Renal cortex interstitium (tissue), 11 donors: ENCODE measurements at regions not wholly inside any gene's neighbourhood (a gene's known extent, or its start where the extent isn't known, plus 50 kb on each side); places are given as distances from the start of the nearest gene placed in this dataset.

Experiments used
- DNase-seq, 11 donors: peaks; one replicate each; pipeline ENCODE4 v3.0.0-alpha.2; 2013; ENCODE audit warnings: low read depth in 9 of 11, low spot score in 4 of 11; ENCODE audit errors: extremely low read depth in 1 of 11

DNA sequence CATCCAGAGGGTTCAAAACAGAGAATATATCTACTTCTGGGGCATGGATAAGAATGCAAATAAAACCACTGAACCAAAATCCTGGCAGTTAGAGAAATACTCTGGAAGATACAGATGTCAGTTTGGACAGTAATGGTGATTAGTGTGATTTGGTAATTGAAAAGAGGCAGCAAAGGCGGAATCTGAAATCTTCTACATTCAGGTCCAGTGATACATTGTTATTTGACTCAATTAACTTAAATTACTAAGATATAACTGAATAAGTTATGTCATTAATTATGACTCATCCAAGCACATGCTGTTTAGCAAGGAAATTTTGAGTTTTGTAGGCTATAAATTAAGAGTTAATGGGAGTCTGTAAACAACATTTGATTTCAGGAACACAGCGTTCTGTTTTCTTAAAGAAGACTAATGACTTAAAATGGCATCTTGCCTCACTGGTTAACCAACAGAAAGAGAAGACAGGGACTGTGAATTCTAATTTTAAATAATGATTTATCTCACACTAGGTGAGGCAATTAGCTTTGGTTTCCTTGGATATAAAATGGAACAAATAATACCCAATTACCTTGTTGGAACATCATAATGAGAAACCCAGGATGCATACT lies 937.1 kb downstream of the PDHA2 start:
- no peak for DNase-seq

DNA sequence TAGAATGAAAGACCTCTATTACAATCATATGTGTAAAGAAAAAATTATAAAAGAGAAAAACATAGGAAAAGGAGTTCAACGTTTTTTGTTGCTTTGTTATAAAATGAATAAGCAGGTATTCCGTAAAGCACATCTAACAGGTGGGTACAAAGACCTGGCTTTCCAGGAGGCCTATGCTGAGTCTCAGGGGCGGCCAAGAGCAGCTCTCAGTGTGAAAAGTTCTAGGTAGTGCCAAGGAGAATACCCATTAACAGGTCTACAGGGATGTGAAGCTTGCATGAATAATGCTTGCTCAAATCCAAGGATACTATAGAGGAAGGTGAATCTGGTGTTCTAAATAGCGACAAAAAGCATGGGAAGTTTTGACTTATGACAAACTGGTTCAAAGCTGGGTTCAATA lies 944.4 kb downstream of the PDHA2 start:
- DNase-seq: no peak

DNA sequence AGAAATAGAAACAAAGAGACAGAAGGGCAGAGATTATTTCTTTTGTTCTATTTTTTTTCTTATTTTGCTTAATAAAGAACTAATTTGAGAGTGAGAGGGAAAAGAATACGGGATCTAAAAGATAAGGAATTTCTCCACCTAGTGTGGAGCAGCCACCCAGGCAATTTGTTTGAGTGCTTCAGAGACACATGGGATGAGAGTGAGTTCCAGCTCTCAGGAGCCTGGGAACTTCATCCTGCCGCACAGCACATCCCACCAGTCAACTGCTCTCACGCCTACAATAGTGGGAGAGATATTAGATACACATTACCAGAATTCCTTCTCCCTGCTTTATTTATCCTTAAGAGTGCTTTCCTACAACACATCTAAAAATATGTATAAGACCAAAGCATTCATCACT lies 946.4 kb downstream of the PDHA2 start:
- no peak for DNase-seq

DNA sequence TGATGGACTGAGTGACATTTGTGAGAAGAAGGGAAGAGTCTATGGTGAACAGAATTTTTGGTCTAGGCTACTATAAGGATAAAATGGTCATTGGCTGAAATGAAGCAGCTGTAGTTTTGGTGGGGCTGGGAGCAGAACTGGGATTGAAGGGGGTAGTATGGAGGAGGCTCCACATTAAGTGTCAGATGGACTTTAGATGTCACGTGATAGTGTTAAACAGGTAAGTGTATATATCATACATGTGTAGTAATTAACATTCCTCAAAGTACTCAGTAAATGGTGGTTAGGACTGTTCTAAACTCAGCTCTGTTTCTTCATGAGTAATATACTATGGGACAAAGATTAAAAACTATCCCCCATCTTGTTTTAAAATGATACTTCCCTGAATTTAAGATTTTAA lies 947.9 kb downstream of the PDHA2 start:
- no peak for DNase-seq

DNA sequence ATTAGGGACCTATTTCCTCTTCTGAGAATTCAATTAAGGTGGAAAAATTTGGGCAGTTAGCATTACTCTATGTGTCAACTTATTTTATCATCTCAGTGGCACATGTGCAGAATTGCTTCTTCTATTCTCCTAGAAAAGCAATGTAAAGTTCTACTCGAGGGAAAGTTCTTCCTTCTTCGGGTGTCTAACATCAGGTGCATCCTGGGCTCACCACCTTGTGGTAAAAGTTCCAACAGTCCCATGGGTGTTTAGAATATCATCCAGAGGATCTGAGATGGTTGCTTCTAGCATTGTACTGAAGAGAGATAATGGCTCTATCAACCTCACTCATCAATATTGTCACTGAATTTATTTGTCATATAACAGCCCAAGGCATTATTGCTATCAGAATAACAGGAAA lies 969.7 kb downstream of the PDHA2 start:
- DNase-seq: no peak

DNA sequence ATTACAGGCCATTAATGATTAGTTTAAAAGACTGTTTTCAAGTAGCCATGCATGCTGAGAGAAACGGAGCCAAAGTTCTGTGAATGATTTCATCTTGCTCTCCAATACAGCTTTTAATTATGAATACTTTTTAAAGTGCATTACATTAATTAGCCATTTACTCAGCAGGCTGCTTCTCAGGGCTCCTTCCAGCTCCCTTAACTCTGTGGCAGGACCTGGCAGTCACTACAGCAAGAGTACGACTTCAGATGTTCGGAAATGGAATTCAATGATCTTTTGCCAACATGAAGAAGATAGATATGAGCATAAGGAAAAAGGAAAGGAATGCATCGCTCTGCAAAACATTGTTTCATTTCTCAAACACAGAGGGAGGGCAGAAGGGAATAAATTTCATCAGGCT lies 987.2 kb downstream of the PDHA2 start:
- DNase-seq: no peak

DNA sequence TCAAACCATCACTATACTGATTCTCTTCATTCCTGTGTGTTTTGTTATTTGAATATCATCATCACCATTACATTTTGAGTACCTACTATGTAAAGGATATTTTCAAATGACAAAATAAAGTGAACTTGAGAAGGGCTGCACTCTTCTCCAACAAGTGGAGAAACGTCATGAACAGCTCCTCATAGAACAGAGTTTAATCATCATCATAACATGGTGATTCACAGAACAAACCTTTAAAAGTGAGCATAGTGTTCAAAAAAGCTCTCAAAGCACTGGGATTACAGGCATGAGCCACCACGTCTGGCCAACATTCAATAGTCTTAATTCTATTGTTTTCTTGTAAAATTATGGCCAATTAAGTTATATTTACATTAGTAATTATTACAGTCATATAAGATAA lies 993.9 kb downstream of the PDHA2 start:
- no peak for DNase-seq

DNA sequence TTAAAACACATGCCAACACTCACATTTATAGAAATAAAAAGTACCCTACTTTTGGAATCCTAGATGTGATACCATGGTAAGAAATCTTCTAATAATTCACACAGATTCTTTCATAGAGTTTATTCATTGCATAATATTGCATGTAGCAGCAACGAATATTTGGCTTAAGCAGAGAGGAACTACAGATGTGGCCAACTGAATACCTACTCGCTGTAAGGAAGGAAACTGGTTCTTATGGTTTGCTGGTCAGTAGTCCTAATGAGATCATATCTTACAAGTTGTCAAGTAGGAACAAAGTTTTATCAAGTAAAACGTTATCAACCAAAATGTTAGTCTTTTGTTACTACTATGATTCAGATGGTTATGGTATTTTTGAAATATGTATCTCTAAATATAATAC lies 996.1 kb downstream of the PDHA2 start:
- no peak for DNase-seq

DNA sequence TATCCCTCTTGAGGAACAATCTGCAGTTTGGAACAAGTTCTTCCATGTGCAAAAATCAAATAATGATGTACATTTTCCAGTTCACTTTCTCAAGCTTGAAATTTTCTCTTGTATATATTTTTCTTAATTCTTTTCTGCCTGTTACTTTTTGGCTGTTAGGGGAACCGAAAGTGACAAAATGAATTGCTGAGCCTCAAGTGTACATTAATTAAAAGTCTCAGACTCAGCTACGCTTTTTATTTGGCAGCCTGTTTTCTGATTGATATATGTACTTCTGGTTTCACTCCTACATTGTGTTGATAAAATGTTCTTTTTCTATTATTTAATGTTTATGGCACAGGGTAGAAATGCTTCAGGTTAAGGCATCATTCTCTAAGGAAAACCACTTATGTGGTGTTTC lies 999.5 kb downstream of the PDHA2 start:
- no peak for DNase-seq

DNA sequence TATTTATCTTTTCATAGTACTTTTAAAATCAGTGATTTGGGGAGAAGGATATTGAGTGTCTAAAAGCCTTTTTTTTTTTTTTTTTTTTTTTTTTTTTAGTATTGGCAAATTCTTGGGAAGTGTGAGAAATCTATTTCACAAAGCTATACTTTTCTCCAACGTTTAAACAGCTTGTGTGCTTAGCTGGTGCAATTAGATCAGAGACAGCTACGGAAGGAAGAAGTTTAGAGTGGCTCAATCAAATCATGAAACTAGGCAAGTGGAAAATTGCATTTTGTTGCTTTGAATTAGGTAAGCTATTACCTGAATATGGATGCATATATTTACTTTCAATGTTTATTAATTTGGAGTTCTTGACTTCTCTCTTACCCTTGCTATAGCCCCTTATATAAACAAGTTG lies 1001.9 kb downstream of the PDHA2 start:
- no peak for DNase-seq

DNA sequence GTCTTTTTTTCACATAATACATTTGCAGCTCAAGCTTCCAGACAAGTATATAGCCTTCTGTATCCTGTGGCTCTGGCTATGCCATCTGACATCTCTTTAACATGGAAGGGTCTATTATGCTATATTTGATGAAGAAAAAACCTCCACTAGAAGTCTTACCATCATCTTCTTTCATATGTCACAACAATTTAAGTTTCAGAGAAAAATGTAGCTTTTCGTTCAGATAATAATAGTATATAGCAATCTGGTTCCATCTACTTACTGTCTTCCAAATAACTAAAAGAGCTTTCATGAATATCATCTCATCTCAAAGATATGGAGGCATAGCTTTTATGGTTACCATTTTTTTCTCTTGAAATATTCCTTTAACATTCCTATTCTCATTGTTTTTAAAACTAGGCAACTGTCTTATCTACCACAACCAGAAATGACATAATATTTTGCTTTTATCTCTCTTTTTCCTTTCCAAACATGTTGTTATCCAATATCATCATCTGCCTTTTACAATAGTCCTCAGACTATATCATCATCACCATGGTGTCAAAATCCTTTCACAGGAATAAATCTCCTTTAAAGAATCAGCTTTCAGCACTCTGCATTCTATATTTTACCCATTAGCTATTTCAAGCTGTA lies 1005.1 kb downstream of the PDHA2 start:
- DNase-seq: no peak

DNA sequence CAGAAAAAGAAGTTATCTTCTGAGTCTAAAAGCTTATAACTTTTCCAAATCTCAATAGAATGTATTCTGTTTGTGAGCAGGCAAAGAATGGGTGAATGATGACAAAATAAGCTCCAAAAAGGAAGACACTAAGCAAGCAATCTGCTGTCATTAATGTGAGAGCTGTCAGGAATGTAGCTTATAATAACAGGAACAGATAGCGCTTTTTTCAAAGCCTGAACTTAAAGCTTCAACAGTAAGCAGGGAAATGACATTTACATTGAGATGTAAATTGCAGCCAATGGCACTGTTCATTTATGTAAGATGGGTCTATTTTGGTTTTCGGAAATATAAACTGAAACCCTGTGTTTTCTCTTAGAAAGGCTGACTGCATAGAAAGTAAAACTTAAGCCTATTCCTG lies 1005.9 kb downstream of the PDHA2 start:
- DNase-seq: no peak

DNA sequence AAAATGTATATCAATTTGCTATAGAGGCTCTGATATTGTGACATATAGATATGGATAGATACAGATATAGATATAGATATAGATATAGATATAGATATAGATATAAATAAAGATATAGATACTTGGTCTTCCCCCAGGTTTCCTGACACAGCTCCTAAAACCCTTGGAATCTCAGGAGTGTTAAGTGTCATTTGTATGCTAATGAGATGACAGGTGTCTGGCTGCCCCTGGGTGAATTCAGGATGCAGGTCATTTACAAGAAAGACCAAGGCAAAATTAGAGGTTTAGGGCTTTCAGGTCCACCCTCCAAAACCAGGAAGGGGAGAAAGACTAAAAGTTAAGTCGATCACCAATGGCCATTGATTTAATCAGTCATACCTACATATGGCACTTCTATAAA lies 1034.8 kb downstream of the PDHA2 start:
- no peak for DNase-seq

DNA sequence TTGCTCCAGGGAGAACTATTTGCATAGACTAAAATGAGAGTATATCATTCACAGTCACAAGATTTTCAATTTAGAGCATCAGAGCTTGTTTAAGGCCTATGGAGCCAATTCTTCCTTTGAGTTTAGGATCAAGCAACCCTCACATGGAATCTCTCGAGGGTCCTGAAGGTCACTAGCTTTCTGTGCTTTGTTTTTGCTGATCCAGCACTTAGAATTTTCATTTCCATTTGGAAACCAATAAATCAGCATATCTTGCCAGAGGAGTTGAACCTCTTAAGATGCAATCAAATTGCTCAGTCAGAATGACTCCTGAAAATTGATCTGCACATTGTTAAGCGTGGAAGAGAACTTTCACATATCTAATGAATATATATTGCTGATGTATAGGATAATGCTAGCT lies 1039.6 kb downstream of the PDHA2 start:
- no peak for DNase-seq

DNA sequence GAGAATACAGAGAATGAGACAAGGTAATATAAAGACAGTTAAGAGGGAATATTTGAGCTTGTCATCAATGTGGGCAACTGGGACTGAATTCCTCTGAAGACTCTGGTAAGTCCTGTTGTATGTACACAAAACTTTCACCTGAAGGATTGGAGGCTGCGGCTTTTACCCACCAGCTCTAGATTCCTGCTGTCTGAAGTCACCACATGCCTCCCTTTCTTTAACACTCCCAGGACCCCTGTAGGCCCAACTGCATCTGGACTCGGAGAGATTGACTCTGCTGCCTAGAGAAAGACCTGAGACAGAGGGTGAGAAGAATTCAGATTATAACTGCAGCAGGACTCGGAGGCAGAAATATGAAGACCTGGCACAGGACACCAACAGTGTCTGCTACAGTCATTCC lies 1048.0 kb downstream of the PDHA2 start:
- DNase-seq: no peak

DNA sequence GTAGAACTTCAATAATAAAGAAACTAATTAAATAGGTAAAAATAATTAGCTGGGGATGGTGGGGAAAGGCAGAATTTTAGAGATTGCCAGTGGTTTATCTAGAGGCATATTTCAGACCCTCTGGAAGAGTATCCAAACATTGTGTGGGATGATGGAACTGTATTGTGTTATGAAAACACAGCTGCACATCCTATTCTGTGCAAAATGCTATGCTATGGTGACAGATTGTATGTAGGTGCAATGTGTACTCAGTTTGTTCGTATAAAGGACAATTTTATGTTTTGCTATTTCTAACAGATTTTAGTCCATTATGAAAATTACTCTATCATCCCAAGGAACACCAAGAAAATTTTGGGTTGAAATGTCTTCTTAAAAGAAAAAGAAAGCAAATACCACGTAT lies 1054.7 kb downstream of the PDHA2 start:
- no peak for DNase-seq

DNA sequence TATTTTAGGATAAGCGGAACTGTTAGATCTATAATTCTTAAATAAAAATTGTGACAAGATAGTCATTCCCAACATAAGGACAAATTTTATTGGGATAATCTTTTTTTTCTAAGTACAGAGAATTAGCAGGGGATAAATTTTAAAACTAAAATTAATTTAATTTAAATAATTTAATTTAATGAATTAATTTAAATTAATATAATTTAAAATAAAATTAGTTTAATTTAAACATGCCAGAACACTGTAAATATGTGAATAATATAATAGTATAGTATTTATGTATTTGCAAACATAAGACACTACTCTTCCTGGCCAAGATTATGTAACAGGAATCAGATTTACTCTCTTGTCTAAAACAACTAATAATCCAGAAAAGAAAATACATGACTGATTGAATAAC lies 1055.9 kb downstream of the PDHA2 start:
- DNase-seq: no peak

DNA sequence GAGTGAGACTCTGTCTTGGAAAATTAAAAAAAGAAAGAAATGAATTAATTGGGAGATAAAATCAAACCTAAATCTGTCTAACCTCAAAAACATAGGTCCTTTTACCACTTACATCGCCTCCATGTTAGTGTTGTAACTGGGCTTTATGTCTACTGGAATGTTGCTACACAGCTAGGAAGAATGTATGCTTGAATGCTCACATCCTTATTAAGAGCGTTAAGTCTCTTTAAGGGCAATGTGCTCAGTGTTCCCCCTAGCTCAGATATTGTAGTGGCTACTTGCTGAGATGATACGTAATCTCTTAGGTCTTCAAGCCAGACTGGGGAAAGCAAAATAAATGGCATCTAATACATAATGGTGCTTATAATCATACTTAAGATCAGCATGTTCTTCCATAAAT lies 1072.8 kb downstream of the PDHA2 start:
- no peak for DNase-seq

DNA sequence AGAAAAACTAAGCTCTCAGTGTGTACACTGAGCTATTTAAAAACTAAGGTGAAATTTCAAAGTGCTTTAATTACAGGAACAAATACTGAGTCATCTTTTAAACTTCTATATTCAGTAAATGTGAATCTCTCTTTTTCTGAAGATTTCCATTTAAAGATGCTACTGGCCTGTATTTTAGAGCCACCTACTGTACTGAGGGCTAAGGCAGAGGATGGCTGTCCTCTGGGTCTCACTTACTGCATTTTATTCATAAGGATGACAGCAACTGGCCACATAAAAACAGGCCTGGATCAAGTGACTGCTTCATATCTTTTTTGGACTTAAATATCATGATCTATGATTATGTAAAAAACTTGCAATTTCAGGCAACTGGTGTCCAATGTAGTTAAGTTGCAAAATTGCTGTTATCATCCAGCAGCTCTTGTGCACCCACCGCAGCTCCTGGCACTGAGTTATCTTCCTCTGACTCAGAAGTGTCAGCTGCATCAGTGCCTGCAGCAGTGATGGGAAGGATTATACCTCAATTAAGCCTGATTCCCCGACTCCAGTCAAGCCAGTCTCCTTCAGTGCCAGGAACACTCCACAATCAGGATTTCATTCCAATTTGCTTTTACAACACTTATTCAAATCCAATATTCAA lies 1073.7 kb downstream of the PDHA2 start:
- no peak for DNase-seq

DNA sequence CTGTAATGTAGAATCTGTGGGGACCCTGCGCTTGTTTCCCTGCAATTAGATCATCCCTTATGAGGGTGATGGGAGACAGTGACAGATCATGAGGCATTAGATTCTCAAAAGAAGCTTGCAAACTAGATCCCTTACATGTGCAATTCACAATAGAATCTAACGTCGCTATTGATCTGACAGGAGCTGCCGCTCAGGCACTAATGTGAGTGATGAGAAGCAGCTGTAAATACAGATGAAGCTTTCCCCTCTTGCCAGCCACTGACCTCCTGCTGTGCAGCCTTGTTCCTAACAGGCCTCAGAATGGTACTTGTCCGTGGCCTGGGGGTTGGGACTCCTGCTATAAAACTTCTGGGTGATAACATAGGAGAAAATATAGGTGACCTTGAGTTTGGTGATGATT lies 1076.8 kb downstream of the PDHA2 start:
- DNase-seq: no peak

DNA sequence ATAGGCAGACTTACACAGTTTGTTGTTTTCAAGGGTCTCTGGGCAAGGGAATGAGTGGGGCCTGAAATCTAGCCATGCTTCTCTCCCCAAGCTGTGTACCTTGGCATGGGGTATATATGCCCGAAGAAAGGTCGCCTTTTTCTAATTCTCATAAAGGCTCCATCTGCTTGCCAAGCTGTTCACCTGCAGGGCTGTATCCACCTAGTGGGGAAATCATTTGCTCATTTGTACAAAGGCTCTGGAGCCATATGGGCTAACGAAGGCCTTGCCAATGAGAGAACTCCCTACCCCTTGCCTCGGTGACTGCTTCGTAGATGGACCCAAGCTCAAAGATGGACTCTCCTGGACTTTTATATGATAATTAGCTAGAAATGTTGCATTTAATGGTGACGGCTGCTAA lies 1097.0 kb downstream of the PDHA2 start:
- DNase-seq: no peak
